IMR-90 (cell line): ENCODE measurements at regions not wholly inside any gene's neighbourhood (a gene's known extent, or its start where the extent isn't known, plus 50 kb on each side); places are given as distances from the start of the nearest gene placed in this dataset.

Experiments used
- ATAC-seq: fragments of 200-7000 bp; cut with Tn5 transposase; 2 replicates; pipeline ENCODE4 v1.9.1; 2020; ENCODE audit warnings: low read depth, mild to moderate bottlenecking, moderate library complexity
- BruUV-seq: library from RNA; stranded (reverse); fragments of 400-500 nt; replicated peaks from 2 replicates; lab custom pipeline; 2021; lab: Mats Ljungman, UMichigan
- CTCF ChIA-PET: fragments of 300-600 bp; formaldehyde crosslinking; extraction: SDS; loops from one replicate; lab custom pipeline; 2021; ENCODE audit warnings: antibody characterized with exemption; lab: Yijun Ruan, JAX
- POLR2A ChIA-PET: fragments of 300-600 bp; sonication (Branson Sonifier 250); formaldehyde crosslinking; loops from one replicate; lab custom pipeline; 2022; ENCODE audit warnings: antibody characterized with exemption; ENCODE audit not compliant: unreplicated experiment; lab: Charles Lee
- DNase-seq: peaks from one replicate; pipeline ENCODE4 v3.0.0; 2013
- H2AFZ ChIP-seq: replicated peaks from 2 replicates; pipeline ENCODE3; 2013; ENCODE audit warnings: low read length, mild to moderate bottlenecking; ENCODE audit not compliant: poor library complexity
- H2AK5ac ChIP-seq: 2 replicates; pipeline ENCODE4 v1.6.1; 2013; ENCODE audit warnings: low read depth, low read length, inconsistent platforms
- H2AK9ac ChIP-seq: replicated peaks from 2 replicates; pipeline ENCODE3; 2013; ENCODE audit warnings: mild to moderate bottlenecking, low read depth, low read length, moderate library complexity; ENCODE audit not compliant: poor library complexity
- H2BK120ac ChIP-seq: 2 replicates; pipeline ENCODE4 v1.6.1; 2013; ENCODE audit warnings: low read depth, low read length, inconsistent platforms
- H2BK15ac ChIP-seq: 3 replicates; pipeline ENCODE4 v1.6.1; 2013; ENCODE audit warnings: low read depth, low read length, inconsistent platforms
- H2BK20ac ChIP-seq: 2 replicates; pipeline ENCODE4 v1.6.1; 2013; ENCODE audit warnings: low read depth, mild to moderate bottlenecking, inconsistent platforms, low read length, moderate library complexity
- H2BK5ac ChIP-seq: 2 replicates; pipeline ENCODE4 v1.6.1; 2013; ENCODE audit warnings: mild to moderate bottlenecking, low read depth, low read length, inconsistent platforms; ENCODE audit not compliant: poor library complexity, severe bottlenecking
- H3K14ac ChIP-seq: replicated peaks from 2 replicates; pipeline ENCODE4 v1.6.1; 2013; ENCODE audit warnings: low read depth, low read length, inconsistent platforms
- H3K18ac ChIP-seq: 2 replicates; pipeline ENCODE4 v1.6.1; 2013; ENCODE audit warnings: low read depth, low read length, control low read depth
- H3K23ac ChIP-seq: 2 replicates; pipeline ENCODE4 v1.6.1; 2013; ENCODE audit warnings: low read depth, low read length, inconsistent platforms
- H3K27ac ChIP-seq: 2 replicates; pipeline ENCODE4 v1.5.1; 2013; ENCODE audit warnings: mild to moderate bottlenecking, control low read depth, low read length; ENCODE audit not compliant: insufficient read depth
- H3K27me3 ChIP-seq: 2 replicates; pipeline ENCODE4 v1.6.1; 2013; ENCODE audit warnings: low read length; ENCODE audit not compliant: control insufficient read depth, insufficient read depth
- H3K36me3 ChIP-seq: 2 replicates; pipeline ENCODE4 v1.6.1; 2013; ENCODE audit warnings: low read length, mixed read lengths; ENCODE audit not compliant: control insufficient read depth, insufficient read depth
- H3K4ac ChIP-seq: 2 replicates; pipeline ENCODE4 v1.6.1; 2013; ENCODE audit warnings: low read depth, low read length, inconsistent platforms
- H3K4me1 ChIP-seq: 2 replicates; pipeline ENCODE4 v1.6.1; 2013; ENCODE audit warnings: low read length, mixed read lengths; ENCODE audit not compliant: control insufficient read depth, insufficient read depth
- H3K4me2 ChIP-seq: 2 replicates; pipeline ENCODE4 v1.6.1; 2013; ENCODE audit warnings: low read depth, mild to moderate bottlenecking, control low read depth, low read length, moderate library complexity
- H3K4me3 ChIP-seq: 2 replicates; pipeline ENCODE4 v1.5.1; 2013; ENCODE audit warnings: low read depth, mild to moderate bottlenecking, control low read depth, low read length, moderate library complexity; ENCODE audit not compliant: insufficient read depth
- H3K56ac ChIP-seq: 2 replicates; pipeline ENCODE4 v1.6.1; 2013; ENCODE audit warnings: low read length, inconsistent platforms; ENCODE audit not compliant: insufficient read depth; ENCODE audit errors: extremely low read depth
- H3K79me1 ChIP-seq, 2 experiments: 2 replicates each; pipeline ENCODE4 v1.6.1; 2013; ENCODE audit warnings: low read length in 2 of 2, inconsistent platforms in 1 of 2, low read depth in 1 of 2
- H3K9ac ChIP-seq: 2 replicates; pipeline ENCODE4 v1.6.1; 2013; ENCODE audit warnings: low read depth, low read length, control low read depth
- H3K9me1 ChIP-seq: 2 replicates; pipeline ENCODE4 v1.6.1; 2013; ENCODE audit warnings: low read length, inconsistent platforms; ENCODE audit not compliant: insufficient read depth
- H3K9me3 ChIP-seq: 2 replicates; pipeline ENCODE4 v1.6.1; 2013; ENCODE audit warnings: low read length; ENCODE audit not compliant: control insufficient read depth, insufficient read depth
- H4K20me1 ChIP-seq: 2 replicates; pipeline ENCODE4 v1.6.1; 2013; ENCODE audit warnings: low read length, inconsistent platforms; ENCODE audit not compliant: insufficient read depth
- H4K5ac ChIP-seq: 2 replicates; pipeline ENCODE4 v1.6.1; 2013; ENCODE audit warnings: mild to moderate bottlenecking, low read depth, low read length, control low read depth
- H4K8ac ChIP-seq, 2 experiments: 2 replicates each; pipeline ENCODE4 v1.6.1; 2013; ENCODE audit warnings: low read depth in 2 of 2, low read length in 2 of 2, control low read depth in 1 of 2, inconsistent platforms in 1 of 2
- H4K91ac ChIP-seq: 2 replicates; pipeline ENCODE4 v1.6.1; 2013; ENCODE audit warnings: low read depth, low read length, inconsistent platforms; ENCODE audit not compliant: insufficient read depth
- FOS ChIP-seq: fragments of 150-350 bp; IDR thresholded peaks from 2 replicates; pipeline ENCODE4 v1.6.1; 2016; ENCODE audit warnings: low read depth, low read length
- MXI1 ChIP-seq: IDR thresholded peaks from 2 replicates; pipeline ENCODE4 v1.6.1; 2012; ENCODE audit warnings: low read depth, mild to moderate bottlenecking, low read length, moderate library complexity, borderline replicate concordance
- POLR2A ChIP-seq: IDR thresholded peaks from 2 replicates; pipeline ENCODE4 v1.6.1; 2012; ENCODE audit warnings: mild to moderate bottlenecking, low read depth, low read length
- WGBS, 2 experiments: methylation state at CpG; one replicate each; pipeline versions ENCODE4 v1.1.5 to v1.1.7; 2013; ENCODE audit warnings: missing lambda C conversion rate in 2 of 2; ENCODE audit not compliant: insufficient read length in 1 of 2; ENCODE audit errors: extremely low coverage in 2 of 2; 5-methylcytosine and 5-hydroxymethylcytosine counted together
- dilution Hi-C: fragments of 300-500 bp; cut with HindIII; formaldehyde crosslinking; loops from one replicate; pipeline ENCODE4 v1.14.3; 2018; ENCODE audit warnings: low sequenced_read_pairs; ENCODE audit not compliant: unreplicated experiment
- in situ Hi-C: fragments of 300-500 bp; cut with MboI; formaldehyde crosslinking; loops from 3 replicates; pipeline ENCODE4 v1.14.3; 2019; ENCODE audit warnings: low sequenced_read_pairs, inconsistent platforms, mixed read lengths
- intact Hi-C: fragments of 100-400 bp; cut with micrococcal nuclease; formaldehyde crosslinking; loops from 2 replicates; pipeline ENCODE4 v1.10.0; 2022
- TF ChIP-seq, protein P1 (sequence below): fragments of 150-350 bp; IDR thresholded peaks from 2 replicates; pipeline ENCODE4 v1.6.1; 2016; ENCODE audit warnings: low read depth, mild to moderate bottlenecking, low read length, moderate library complexity, borderline replicate concordance

DNA sequence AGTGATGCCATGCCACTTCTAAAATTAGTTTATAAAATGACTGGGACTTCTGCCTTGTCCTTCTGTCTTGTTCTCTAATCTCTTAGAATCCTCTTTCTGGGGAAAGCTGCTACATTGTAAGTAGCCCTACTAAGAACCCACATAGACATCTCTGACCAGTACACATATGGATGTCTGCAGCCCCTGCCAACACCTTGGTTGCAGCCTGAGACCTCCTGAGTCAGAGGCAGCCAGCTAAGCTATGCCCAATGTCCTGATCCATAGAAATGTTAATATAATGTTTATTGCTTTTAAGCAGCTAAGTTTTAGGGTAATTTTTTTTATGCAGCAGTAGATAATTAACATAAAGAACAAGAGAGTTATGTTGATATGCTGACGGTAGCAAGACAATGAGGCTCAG lies 1029.5 kb upstream of the INTU start:
- Histone ChIP-seq H3K4me3 (no peak overlapping the region), H4K5ac (no peak overlapping the region), H3K9me1 (no peaks in the 10 kb centered on the region), H3K4ac (no peak overlapping the region), H3K23ac (no peak overlapping the region), H2AK9ac (no peak overlapping the region), H4K8ac (no peak overlapping the region), H3K79me1 (no peaks in the 10 kb centered on the region), H3K18ac (no peak overlapping the region), H4K91ac (no peak overlapping the region), H2BK15ac (no peak overlapping the region), H3K4me2 (no peak overlapping the region), H3K27me3 (no peaks in the 10 kb centered on the region), H3K9ac (no peak overlapping the region), H3K9me3 (no peaks in the 10 kb centered on the region), H4K20me1 (no peaks in the 10 kb centered on the region), H2BK5ac (no peak overlapping the region), H2BK20ac (no peak overlapping the region; the same call in 1 of the 2 replicates), H2AFZ (no peak overlapping the region), H3K4me1 (no peaks in the 10 kb centered on the region), H2BK120ac (no peak overlapping the region), H3K14ac (no peak overlapping the region), H2AK5ac (no peak overlapping the region), H3K36me3 (no peaks in the 10 kb centered on the region), H3K56ac (no peak overlapping the region), H3K27ac (no peak overlapping the region)
- dilution Hi-C loops (no loop called here), intact Hi-C loops (loop anchor here (5.0 to 10.0 kb wide), 4 partner anchors 381 to 882 kb away; no protein-coding TSS in a partner anchor), in situ Hi-C loops (no loop called here)
- ChIA-PET CTCF (no interaction called here), POLR2A (no interaction called here)
- no TSS peak for BruUV-seq
- no peak for DNase-seq
- TF ChIP-seq FOS (no peak), POLR2A (no peak), MXI1 (no peak)
- TF ChIP-seq, protein P1, sequence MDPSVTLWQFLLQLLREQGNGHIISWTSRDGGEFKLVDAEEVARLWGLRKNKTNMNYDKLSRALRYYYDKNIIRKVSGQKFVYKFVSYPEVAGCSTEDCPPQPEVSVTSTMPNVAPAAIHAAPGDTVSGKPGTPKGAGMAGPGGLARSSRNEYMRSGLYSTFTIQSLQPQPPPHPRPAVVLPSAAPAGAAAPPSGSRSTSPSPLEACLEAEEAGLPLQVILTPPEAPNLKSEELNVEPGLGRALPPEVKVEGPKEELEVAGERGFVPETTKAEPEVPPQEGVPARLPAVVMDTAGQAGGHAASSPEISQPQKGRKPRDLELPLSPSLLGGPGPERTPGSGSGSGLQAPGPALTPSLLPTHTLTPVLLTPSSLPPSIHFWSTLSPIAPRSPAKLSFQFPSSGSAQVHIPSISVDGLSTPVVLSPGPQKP: no peak
- no CpG with 5 or more reads among the region's 1 CpG for WGBS, 2 experiments
- no peak for ATAC-seq
